ENCODE measurements at regions not wholly inside any gene's neighbourhood (a gene's known extent, or its start where the extent isn't known, plus 50 kb on each side); places are given as distances from the start of the nearest gene placed in this dataset.

DNA sequence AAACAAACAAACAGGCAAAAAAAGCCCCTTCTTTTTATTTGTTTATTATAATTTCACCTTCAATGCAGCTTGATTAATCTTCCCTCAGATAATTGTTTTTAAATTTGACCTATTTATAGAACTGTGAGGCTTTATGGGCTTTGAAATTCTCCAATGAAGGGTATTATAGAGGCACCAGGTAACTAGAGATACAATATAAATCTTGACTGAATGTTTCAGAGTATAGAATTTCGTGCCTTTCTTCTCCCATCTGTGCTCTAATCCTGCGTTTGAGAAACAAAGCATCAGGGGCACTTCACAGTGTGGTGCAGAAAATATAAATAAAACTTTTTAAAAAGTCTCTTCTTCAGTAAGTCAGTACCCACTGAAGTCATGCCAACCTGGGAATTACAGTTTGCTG, 120.9 kb downstream of the ANKRD50 start:
- DNase-seq, result peak in 1 of 2 experiments; percentile 37

DNA sequence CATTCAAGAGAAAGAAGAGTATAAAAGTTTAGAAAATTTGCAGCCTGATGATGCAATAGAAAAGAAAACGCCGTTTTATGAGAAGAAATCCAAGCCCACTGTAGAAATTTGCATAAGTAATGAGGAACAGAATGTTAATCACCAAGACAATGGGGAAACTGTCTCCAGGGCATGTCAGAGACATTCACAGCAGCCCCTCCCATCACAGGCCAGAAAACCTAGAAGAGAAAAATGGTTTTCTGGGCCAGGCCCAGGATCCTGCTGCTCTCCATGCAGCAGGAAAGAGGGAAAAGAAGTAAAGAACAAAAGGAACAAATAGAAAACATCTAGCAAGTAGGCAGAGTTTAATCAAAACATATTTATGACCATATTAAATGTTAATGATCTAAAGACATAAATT, 119.0 kb downstream of the ANKRD50 start:
- no peak for DNase-seq

DNA sequence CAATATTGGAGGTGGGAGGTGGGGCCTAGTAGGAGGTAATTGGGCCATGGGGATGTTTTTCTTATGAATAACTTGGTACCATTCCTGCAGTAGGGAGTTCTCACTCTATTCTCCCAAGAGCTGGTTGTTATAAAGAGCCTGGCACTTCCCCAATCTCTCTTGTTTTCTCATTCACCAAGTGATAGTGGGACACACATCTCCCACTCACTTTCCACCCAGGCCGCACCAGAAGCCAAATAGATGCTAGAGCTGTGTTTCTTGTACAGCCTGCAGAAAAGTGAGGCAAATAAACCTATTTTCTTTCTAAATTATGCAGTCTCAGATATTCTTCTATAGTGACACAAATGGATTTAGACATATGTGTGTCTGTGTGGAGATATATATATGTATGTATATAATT, 117.6 kb downstream of the ANKRD50 start:
- no peak for DNase-seq

DNA sequence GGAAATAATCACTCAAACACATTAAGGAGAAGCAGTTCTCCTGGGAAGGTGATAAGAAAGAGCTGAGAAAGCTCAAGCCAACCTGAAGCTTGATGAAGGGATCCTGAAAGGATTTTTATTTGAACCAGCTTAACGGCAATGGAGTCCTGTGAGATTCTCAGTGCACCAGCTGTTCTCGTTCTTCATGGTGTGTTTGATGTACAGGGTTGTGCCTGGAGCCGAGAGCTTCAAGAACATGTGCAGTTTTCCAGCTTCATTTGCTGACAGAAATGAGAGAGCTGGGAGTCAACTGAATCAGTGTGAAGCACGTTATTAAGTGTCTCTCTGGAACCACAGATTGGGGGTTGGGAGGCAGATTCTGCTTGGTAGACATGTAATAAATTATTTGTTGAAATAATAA, 115.7 kb downstream of the ANKRD50 start:
- DNase-seq, result peak in 1 of 2 experiments; percentile 48

DNA sequence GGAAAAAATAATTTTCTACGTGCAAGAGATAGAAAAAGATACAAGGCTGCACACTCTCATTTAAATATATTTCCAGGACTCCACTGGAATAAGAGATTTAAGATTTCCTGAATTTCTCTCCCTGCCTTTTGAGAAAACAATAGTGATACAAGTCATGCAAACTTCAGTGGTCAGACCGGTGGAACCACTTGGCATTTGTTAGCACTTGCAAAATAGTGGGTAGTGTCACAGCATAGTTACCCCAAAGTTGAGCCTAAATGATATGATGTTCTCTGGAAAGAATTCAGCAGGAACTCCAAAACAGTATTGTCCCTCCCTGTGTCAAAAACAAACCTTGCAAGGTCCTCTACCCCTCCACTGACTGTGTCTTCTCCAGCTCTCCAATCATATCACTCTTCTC, 102.3 kb downstream of the ANKRD50 start:
- no peak for DNase-seq
